CD4-positive, alpha-beta T cell treated with Interleukin-15 for 4 hours (primary cell): ENCODE measurements at regions not wholly inside any gene's neighbourhood (a gene's known extent, or its start where the extent isn't known, plus 50 kb on each side); places are given as distances from the start of the nearest gene placed in this dataset.

Experiments
- DNase-seq: peaks from one replicate; pipeline ENCODE4 v3.0.0-alpha.2; 2020; ENCODE audit warnings: low spot score

DNA sequence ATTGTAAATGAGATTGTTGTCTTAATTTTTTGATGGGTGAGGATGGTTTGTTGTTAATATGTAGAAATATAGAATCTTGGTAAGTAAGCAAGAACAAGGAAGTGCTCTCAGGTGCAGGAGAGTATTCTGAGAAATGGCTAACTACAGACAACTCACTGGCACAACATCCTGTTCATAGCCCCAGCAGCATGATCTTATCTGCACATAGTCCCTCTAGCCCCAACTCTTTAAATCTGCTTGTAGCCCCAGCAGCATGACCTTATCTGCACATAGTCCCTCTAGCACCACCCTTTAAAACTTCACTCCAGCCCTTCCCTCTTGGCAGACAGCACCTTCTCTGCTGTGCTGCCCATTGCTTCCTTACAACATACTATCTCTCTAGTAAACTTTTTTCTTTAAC, 1957.1 kb upstream of the ADGRL3 start:
- DNase-seq: no peak

DNA sequence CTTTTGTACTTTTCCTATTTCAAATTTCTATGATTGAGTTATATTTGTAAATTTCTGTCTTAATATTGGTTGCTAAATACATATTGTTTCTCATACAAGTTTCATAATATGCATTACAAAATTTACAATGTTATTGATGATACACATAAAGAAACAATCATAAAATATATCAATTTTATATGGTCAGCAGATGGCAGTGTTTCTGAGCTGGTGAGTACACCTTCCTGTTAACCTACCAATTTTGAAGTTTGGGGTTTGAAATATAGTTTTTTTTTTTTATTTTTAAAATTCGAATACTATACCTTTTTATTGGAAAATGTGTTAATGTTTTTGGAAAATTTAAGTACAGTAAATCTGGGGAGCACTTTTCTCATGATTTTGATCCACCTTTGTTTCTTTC, 1953.1 kb upstream of the ADGRL3 start:
- DNase-seq: no peak

DNA sequence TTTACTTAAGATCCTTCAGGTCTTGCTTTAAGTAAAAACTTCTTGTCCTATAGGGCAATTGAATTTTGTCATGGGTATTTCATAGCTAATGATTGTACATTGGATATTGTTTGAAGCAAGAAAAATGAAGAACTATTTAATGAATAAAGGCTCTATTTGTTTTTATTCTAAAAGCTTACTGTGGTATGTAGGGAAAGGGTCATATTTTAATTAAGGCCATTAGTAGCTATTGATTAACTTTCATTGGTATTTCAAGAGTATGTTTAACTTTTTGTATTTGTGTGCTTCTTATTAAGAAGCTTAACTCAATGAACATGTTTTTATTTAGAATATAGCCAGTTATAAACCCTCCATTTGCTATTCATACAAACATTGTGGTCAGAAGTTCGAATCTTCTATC, 1951.8 kb upstream of the ADGRL3 start:
- no peak for DNase-seq

DNA sequence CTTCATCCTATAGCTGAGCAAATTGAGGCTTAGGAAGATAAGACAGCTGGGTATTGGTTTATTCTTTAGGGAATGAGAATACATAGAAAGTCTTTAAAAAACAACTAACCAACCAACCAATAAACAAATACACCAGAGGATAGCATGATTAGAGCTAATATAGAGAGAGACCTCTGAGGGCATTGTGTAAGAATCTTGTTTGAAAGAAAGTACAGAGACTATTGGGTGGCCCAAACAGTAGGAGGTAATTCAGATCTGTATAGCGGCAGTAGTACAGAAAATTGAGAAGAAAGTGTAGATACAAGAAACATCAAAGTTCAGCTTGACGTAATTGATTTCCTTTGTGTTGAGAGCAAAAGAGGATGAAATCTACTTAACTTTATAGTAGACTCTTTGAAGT, 1951.0 kb upstream of the ADGRL3 start:
- DNase-seq: no peak

DNA sequence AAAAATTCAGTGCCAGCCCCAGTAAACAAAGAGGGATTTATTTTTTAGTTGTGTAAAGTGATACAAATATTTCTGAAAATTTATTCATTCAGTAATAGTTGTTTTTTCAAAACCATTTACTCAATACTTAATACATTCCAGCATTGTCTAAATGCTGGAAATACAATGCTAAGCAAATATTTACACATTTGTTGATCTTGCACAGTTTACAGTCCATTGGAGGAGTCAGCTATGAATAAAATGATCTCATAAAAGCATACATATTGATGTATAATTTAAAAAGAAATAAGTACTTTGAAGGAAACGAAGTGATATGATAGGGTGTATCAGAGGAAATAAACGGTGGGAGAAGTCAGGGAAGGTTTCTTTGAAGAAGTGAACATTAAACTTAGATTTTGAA, 1942.1 kb upstream of the ADGRL3 start:
- DNase-seq: no peak

DNA sequence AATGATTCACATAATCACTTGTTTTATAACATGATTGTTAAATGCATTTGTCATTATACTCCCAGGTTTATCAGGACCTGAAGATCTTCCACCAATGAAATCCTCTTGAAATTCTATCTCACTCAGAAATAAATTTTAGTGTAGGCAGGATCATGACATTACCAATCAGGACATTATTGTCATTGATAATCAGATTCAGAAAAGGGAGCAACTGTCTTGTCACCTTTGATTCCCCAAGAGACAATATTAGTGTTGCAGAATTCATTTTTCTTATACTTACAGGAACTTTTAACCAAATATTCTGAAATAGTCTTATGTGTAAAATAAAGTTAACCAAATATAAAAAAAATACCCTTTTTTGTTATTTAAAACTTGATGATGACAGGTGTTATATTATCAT, 1892.5 kb upstream of the ADGRL3 start:
- DNase-seq: no peak

DNA sequence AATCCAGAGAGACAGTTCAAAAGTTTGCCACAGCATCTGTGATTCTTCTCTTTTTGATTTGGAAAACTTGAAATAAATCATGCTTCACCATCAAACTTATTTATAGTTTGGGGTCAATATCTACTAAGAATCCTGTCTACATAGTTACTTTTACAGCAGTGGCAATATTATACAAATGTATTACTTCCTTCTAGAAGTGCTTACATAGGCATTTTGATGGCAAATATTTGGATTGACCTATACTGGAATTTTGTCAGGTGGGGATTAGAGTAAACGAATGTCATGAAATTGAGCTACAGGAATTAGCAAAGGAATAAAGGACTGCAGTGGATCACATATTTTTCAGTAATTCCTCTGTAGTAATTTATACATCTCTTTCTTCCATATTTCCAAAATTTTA, 1885.5 kb upstream of the ADGRL3 start:
- DNase-seq: no peak

DNA sequence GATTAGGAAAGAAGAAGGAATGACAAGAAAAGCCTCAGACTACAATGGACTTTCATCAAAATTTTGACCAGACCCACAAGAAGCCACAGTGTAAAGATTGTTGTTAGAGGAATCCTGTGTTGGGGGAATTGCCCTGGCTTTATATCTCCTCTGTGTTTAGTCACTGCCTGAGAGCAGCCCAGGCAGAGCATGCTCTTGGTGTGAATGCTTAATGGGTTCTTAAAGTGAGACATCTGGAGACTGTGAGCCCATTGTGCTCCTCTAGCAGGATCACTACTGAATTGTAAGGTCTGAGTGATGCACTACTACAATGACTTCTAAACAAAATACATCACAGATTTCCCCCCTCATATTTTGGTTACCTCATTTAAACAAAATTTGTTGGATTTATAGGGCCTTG, 1860.5 kb upstream of the ADGRL3 start:
- DNase-seq: no peak

DNA sequence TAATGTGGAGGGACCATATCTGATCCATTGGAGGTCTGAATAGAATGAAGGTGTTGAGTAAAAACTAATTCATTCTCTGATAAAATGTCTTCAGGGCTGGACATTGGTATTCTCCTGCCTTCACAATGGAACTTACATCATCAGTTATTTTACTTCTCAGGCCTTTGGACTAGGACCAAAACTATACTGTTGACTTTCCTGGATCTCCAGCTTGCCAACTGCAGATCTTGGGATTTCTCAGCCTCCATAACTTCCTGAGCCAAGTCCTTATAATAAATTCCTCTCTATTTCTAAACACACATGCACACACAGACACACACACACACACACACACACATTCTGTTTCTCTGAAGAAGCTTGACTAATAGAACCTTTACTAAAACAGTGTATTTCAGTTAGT, 1858.6 kb upstream of the ADGRL3 start:
- no peak for DNase-seq

DNA sequence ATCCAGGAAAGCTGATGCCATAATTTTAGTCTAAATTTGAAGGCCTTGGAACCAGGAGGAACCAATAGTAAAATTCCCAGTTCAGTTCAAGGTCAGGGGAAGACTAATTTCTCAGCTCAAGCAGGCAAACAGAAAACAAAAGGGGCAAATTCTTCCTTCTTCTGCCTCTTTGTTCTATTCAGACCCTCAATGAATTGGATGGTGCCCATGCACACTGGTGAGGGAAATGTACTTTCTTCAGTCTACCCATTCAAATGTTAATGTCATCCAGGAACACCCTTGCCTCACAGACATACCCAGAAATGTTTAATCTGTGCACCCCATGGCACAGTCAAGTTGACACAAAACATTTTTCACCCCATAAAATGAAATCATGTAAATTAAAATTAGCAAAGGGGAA, 1851.2 kb upstream of the ADGRL3 start:
- DNase-seq: no peak

DNA sequence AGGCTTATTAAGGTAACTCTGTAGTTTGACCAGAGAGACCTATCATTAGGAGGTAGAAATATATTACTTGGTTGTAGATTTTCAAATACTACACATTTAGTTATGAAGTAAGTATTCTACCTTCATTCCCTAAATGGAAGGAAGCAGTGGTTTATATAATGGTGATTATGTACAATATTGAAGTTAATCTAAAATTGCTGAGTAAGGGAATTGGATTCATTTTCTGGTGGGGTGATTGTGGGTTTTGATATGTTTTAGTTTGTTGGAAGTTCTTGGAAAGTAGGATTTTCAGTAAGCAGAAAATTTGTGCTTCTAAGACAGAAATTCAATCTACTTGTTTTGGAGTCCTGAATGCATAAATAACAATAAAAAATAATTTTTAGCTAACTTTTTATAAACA, 1830.9 kb upstream of the ADGRL3 start:
- DNase-seq: no peak

DNA sequence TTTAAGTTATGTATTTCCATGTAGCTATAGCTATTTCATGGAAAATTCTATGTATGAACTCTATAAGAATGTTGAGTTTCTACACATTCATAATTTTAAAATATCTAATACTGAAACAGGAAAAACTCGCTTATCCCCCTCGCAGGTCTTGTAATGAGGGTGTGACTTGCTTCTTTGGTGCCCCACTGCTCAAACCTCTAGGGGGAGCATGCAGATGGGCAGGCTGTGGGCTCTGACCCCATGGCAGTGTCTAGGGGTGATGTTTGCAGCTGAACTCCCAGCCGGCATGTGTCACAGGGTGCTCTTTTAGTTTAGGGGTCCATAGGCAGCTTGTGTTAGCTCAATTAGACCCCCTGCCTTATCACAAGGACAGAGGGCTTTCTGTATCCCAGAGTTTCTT, 1825.7 kb upstream of the ADGRL3 start:
- no peak for DNase-seq

DNA sequence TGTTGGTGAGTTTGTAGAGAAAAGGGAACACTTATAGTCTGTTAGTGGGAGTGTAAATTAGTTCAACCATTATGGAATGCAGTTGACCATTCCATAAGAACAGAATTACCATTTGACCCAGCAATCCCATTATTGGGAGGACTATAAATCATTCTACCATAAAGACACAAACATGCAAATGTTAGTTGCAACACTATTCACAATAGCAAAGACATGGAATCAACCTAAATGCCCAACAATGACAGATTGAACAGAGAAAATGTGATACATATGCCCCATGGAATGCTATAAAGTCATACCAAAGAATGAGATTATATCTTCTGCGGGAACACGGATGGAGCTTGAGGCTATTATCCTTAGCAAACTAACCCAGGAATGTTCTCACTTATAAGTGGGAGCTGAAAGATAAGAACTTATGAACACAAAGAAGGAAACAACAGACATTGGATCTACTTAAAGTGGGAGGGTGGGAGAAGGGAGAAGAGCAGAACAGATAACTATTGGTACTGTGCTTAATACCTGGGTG, 1819.2 kb upstream of the ADGRL3 start:
- DNase-seq: no peak

DNA sequence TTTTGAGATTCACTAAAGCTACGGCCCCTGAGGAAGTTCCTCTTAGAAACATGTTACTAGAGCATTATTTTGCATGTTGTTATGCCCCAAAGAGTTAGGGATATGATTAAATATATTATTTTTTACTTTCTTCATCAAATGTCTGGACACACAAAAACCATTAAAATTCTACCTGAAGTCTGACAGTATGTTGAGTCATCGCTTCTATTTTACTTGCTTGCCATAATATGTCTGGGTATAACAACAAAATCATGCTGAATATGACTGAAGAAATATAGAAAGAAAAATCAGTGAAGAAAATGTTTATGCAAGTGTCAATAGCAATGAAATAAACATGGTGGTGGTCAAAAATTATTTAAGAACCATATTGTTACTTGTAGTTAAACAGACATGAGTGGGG, 1818.5 kb upstream of the ADGRL3 start:
- DNase-seq: no peak

DNA sequence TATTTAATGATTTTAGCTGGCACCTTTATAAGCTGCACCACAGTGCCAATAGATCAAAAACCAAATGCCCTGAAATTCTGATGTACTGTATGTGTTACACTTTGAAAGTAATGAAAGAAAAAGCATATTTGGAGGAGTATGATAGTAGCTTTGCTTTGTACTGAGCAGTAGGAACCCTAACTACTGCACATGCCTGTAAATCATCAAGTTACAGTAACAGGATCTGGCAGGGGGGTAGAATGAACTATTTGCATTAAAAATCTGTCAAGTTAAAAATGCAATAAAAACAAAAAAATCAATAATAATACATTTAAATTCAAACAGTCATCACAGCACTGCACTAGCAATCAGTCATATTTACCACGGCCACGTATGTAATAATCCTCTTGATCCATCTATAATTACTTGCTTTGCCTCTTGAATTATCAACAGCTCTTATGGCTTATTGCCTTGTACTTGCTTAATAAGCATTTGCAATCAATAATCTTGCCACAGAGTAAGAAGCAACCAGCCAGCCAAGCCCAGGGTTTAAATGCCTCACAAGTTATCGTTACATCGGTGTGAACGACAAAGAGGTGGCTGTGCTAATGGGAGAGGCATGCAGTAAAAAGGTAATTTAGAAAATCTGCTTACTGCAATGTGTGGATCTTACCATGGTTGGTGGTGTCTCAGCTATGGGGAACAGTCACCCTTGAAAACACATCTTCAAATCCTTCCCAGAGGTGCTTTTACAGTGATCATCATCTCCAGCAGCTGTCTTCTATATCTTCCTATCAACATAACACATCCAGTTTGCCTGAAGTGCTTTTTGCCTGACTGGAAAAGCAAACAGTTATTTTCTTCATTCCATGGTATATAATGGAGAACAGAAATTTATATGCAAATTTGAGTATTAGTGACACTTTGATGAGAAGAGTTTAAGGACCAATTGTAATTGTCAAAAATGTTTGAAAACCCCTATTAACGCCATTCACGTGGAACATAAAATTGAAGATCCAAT, 1812.1 kb upstream of the ADGRL3 start:
- DNase-seq: no peak

DNA sequence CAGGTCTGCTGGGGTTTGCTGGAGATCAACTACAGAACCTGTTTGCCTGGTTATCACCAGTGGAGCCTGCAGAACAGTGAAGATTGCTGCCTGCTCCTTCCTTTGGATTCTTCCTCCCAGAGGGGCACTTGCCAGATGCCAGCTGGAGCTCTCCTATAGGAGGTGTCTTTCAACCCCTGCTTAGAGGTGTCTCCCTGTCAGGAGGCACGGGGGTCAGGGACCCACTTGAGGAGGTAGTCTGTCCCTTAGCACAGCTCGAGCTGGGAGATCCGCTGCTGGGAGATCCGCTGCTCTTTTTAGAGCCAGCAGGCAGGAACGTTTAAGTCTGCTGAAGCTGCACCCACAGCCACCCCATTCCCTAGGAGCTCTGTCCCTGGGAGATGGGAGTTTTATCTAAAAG, 1806.3 kb upstream of the ADGRL3 start:
- DNase-seq: no peak

DNA sequence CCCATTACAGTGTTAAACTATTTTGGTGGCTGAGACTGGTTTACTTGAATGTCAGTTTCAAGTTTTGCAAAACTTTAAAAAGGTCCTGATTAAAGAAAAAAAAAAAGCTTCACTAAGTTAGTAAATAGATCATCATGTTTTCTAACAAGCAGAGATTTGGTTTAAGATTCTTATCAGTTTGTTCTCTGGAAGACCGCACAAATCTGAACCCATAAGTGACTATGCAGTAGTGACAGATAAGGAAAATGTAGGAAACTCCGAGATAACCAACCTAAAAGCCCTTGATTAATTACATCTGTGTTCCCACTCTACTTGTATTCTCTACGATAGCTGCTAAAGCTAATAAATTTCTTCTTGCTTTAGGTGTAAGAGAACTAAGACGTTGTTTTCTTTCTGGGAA, 1799.8 kb upstream of the ADGRL3 start:
- DNase-seq: no peak

DNA sequence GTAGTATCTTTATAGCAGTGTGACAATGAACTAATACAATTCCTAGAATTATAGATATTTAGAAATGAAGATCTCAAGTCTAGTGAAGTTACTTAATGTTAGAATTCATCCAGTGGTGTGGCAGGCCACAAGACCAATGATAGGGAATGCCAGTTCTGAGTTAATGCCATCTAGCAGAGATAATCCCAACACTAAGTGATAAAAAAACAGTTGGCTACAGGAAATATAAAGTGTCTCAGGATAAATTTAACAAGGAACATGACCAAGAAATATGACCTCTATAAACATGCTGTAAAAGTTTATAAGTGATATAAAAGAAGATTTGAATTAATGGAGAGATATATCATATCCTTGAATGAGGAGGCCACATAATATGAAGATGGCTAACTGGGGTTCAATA, 1790.5 kb upstream of the ADGRL3 start:
- no peak for DNase-seq

DNA sequence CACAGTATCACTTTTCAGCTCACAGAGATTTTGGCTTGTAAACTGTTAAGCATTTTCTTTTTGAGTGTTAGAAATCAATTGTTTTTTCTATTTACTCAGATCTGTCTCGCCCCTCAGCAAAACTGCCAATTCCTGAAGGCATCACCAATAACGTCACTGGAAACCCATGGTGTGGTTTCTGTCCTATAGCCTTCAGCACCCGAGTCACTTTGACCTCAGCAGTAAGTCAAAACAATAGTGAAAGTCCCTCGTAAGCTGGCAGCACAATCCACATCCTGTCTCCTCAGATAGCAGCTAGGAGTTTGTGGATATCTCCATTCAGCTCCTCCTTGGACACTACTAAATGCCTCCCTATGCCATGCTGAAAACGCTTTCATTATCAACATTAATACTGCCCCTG, 1787.4 kb upstream of the ADGRL3 start:
- DNase-seq: no peak

DNA sequence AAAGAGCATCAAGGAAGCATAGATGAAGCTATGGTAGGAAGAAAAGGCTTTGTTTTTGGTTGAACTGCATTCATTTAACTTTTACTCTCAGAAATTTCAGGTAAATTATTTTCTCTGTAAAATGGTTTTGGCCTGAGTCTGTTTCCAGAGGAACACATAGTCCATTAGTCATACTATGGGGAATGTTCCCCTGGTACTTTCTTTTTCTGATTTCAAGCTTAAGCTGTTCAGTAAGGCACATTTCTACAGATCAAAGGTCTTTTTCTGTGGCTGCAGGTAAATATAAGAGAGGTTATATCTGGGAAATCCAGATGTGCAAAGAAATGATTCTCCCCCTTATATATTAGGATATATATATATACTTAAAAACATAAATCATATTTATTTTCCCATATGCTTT, 1744.4 kb upstream of the ADGRL3 start:
- DNase-seq: no peak

DNA sequence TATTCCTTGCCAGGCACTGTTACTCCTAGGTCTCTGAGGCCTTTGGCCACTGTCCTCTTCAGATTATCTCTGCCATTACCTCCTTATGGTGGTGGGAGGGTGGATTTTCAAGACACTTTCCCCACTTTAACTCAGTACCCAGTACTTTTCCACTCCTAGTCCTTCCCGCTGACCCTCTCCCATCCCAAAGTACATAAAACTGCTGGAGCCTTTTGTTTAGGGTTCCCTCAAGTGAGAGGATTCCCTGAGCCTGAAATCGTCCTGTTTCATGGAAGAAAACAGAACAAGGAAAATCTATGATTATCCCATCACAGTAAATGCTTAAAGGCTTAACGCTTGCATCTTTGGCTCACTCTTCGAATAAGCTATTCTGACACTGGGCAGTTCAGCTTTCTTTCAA, 1742.5 kb upstream of the ADGRL3 start:
- DNase-seq: no peak

DNA sequence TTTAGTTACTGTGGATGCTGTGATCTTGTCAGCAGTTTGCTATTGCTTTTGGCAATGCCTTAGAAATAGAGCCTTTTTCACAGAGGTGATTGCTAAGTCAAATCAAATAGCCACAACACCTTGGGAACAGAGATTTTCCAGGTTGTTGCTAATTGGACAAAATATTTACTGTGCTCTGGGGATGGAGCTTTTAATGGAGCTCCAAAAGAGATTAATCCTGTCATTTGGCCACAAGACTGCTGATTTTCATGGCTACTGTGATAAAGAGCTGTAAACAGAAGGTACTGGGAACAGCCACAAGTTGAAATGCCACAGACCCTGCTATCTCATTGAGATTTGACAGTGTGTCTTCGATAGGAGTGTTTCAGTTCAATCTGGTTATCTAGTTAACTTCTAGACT, 1715.2 kb upstream of the ADGRL3 start:
- no peak for DNase-seq

DNA sequence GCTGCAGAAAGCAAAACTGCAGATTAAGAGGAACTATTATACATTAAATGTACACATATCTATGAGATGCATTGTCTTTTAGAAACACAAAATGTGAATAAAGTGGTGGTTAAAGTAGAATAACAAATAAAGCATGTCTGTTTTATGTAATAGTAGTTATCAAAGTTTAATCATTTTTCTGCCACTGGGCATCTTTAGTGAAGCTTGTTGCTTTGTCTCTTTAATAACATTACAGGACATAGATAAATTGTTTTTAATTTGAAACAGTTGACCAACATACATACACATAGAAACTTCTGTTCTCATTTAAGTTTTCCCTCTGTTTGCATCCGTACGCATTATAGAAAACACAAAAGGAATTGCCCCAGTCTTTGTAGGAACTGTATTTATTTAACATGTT, 1700.0 kb upstream of the ADGRL3 start:
- DNase-seq: no peak

DNA sequence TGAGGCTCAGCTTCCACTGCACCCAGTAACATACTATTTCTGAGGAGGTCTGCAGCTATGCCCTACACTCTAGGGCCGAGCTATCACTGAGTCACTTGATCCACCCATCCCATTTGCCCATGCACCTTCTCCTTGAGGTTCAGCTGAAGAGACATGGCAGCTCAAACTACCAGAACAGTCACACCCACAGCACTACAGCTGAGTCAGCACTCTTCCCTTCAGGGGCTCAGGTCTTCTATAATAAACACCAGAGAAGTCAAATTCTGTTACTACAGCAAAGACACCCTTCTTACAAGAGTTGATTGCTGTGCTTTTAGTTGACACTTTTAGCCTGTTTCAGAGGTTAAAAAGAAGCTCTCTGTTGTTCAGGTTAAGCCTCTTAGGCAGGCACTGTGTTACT, 1696.4 kb upstream of the ADGRL3 start:
- DNase-seq: no peak
